CD4-positive, alpha-beta T cell treated with Interleukin-15 for 1 hour (primary cell): ENCODE measurements at regions not wholly inside any gene's neighbourhood (a gene's known extent, or its start where the extent isn't known, plus 50 kb on each side); places are given as distances from the start of the nearest gene placed in this dataset.

ENCODE experiments used
- DNase-seq: peaks from one replicate; pipeline ENCODE4 v3.0.0-alpha.2; 2020

GRCh38 chr7:113825832-113826231, 93.0 kb downstream of the PPP1R3A start:
- DNase-seq: no peak

GRCh38 chr7:113824117-113824823, 94.5 kb downstream of the PPP1R3A start:
- no peak for DNase-seq

GRCh38 chr7:113819474-113819873, 99.3 kb downstream of the PPP1R3A start:
- DNase-seq: no peak

- DNase-seq: no peak
Measured at GRCh38 chr7:113816639-113817038, 102.2 kb downstream of the PPP1R3A start.

- DNase-seq: no peak
Measured at GRCh38 chr7:113813471-113813870, 105.3 kb downstream of the PPP1R3A start.

- no peak for DNase-seq
Measured at GRCh38 chr7:113812591-113813255, 106.1 kb downstream of the PPP1R3A start.

- no peak for DNase-seq
Measured at GRCh38 chr7:113810080-113810744, 108.6 kb downstream of the PPP1R3A start.

- DNase-seq: no peak
Measured at GRCh38 chr7:113809581-113809980, 109.2 kb downstream of the PPP1R3A start.

GRCh38 chr7:113806633-113807327, 112.0 kb downstream of the PPP1R3A start:
- no peak for DNase-seq

GRCh38 chr7:113805976-113806375, 112.8 kb downstream of the PPP1R3A start:
- no peak for DNase-seq

- DNase-seq: no peak
Measured at GRCh38 chr7:113804475-113805095, 114.2 kb downstream of the PPP1R3A start.

GRCh38 chr7:113801751-113802150, 117.1 kb downstream of the PPP1R3A start:
- no peak for DNase-seq

- DNase-seq: no peak
Measured at GRCh38 chr7:113800826-113801225, 118.0 kb downstream of the PPP1R3A start.

GRCh38 chr7:113799896-113800295, 118.9 kb downstream of the PPP1R3A start:
- no peak for DNase-seq

- no peak for DNase-seq
Measured at GRCh38 chr7:113797420-113798010, 121.3 kb downstream of the PPP1R3A start.

- DNase-seq: no peak
Measured at GRCh38 chr7:113796557-113796956, 122.3 kb downstream of the PPP1R3A start.

- DNase-seq: no peak
Measured at GRCh38 chr7:113794573-113794972, 124.2 kb downstream of the PPP1R3A start.

- no peak for DNase-seq
Measured at GRCh38 chr7:113793171-113793570, 125.6 kb downstream of the PPP1R3A start.

- no peak for DNase-seq
Measured at GRCh38 chr7:113790025-113790424, 128.8 kb downstream of the PPP1R3A start.

GRCh38 chr7:113787106-113787505, 131.7 kb downstream of the PPP1R3A start:
- no peak for DNase-seq

- DNase-seq: no peak
Measured at GRCh38 chr7:113784956-113785355, 133.9 kb downstream of the PPP1R3A start.

GRCh38 chr7:113784316-113784715, 134.5 kb downstream of the PPP1R3A start:
- no peak for DNase-seq

GRCh38 chr7:113783403-113783802, 135.4 kb downstream of the PPP1R3A start:
- DNase-seq: no peak
